H1 (cell line): ENCODE measurements at regions not wholly inside any gene's neighbourhood (a gene's known extent, or its start where the extent isn't known, plus 50 kb on each side); places are given as distances from the start of the nearest gene placed in this dataset.

Source experiments
- CTCF ChIA-PET: fragments of 300-600 bp; sonication (Branson Sonifier 250); formaldehyde crosslinking; loops from one replicate; lab custom pipeline; 2021; ENCODE audit not compliant: partially characterized antibody; lab: Charles Lee
- POLR2A ChIA-PET: fragments of 300-600 bp; sonication (Branson Sonifier 250); formaldehyde crosslinking; loops from one replicate; lab custom pipeline; 2021; ENCODE audit warnings: inconsistent platforms; ENCODE audit not compliant: partially characterized antibody; lab: Charles Lee
- DNase-seq, 2 experiments: peaks; one replicate each; pipeline versions ENCODE4 v3.0.0 to v3.0.0-alpha.2; 2010 to 2022; ENCODE audit warnings: low spot score in 2 of 2, low read depth in 1 of 2, mixed read lengths in 1 of 2
- FAIRE-seq: peaks from 2 replicates; lab custom pipeline; 2011; peaks lifted over from hg19 to GRCh38; lab: Jason Lieb, UNC
- H2AFZ ChIP-seq: 2 replicates; pipeline ENCODE4 v1.8.1; 2012; ENCODE audit warnings: low read length, inconsistent platforms
- H2AK5ac ChIP-seq: 2 replicates; pipeline ENCODE4 v1.6.1; 2013; ENCODE audit warnings: low read depth, low read length
- H2BK120ac ChIP-seq: replicated peaks from 2 replicates; pipeline ENCODE3; 2013; ENCODE audit warnings: low read depth, low read length, inconsistent platforms
- H2BK12ac ChIP-seq: 2 replicates; pipeline ENCODE4 v1.6.1; 2013; ENCODE audit warnings: low read depth, low read length
- H2BK15ac ChIP-seq: 2 replicates; pipeline ENCODE4 v1.6.1; 2013; ENCODE audit warnings: low read length
- H2BK20ac ChIP-seq: 2 replicates; pipeline ENCODE4 v1.6.1; 2013; ENCODE audit warnings: low read length
- H2BK5ac ChIP-seq: 2 replicates; pipeline ENCODE4 v1.6.1; 2013; ENCODE audit warnings: low read depth, low read length
- H3K14ac ChIP-seq: 2 replicates; pipeline ENCODE4 v1.6.1; 2013; ENCODE audit warnings: inconsistent platforms; ENCODE audit not compliant: insufficient read length
- H3K18ac ChIP-seq: 2 replicates; pipeline ENCODE4 v1.6.1; 2013; ENCODE audit warnings: low read length; ENCODE audit errors: extremely low read depth
- H3K23ac ChIP-seq: 2 replicates; pipeline ENCODE4 v1.6.1; 2013; ENCODE audit warnings: inconsistent platforms; ENCODE audit not compliant: insufficient read length
- H3K23me2 ChIP-seq: 2 replicates; pipeline ENCODE4 v1.6.1; 2013; ENCODE audit warnings: low read depth, low read length
- H3K27ac ChIP-seq: 2 replicates; pipeline ENCODE4 v1.6.1; 2011; ENCODE audit warnings: low read depth, low read length, inconsistent platforms
- H3K27me3 ChIP-seq, 4 experiments: replicated peaks in 1 of 4; 1 replicate in 1 of 4; 2 replicates in 3 of 4; pipeline versions ENCODE4 v1.6.1 to v1.8.1; 2011 to 2013; ENCODE audit warnings: low read length in 3 of 4, mild to moderate bottlenecking in 3 of 4, inconsistent platforms in 2 of 4, mixed read lengths in 2 of 4, moderate library complexity in 1 of 4; ENCODE audit not compliant: control insufficient read depth in 3 of 4, insufficient read depth in 3 of 4; ENCODE audit errors: extremely low read depth in 1 of 4
- H3K36me3 ChIP-seq, 4 experiments: 2 replicates each; pipeline versions ENCODE4 v1.6.1 to v1.8.1; 2011 to 2013; ENCODE audit warnings: mild to moderate bottlenecking in 4 of 4, low read length in 3 of 4, moderate library complexity in 2 of 4, control low read depth in 1 of 4, inconsistent platforms in 1 of 4; ENCODE audit not compliant: insufficient read depth in 4 of 4, control insufficient read depth in 2 of 4
- H3K4ac ChIP-seq: replicated peaks from 2 replicates; pipeline ENCODE3; 2013; ENCODE audit warnings: low read length, low read depth, mixed read lengths, inconsistent platforms; ENCODE audit not compliant: insufficient read length
- H3K4me1 ChIP-seq, 4 experiments: replicated peaks in 1 of 4; 1 replicate in 1 of 4; 2 replicates in 3 of 4; pipeline versions ENCODE4 v1.6.1 to v1.8.1; 2011 to 2013; ENCODE audit warnings: low read length in 3 of 4, inconsistent platforms in 2 of 4, mixed read lengths in 1 of 4; ENCODE audit not compliant: insufficient read depth in 4 of 4, control insufficient read depth in 3 of 4
- H3K4me2 ChIP-seq, 2 experiments: 2 replicates each; pipeline versions ENCODE4 v1.6.1 to v1.8.1; 2011 to 2013; ENCODE audit warnings: low read depth in 2 of 2, low read length in 2 of 2, control low read depth in 1 of 2, inconsistent platforms in 1 of 2, mild to moderate bottlenecking in 1 of 2; ENCODE audit not compliant: insufficient read depth in 1 of 2
- H3K4me3 ChIP-seq, 4 experiments: fragments of 200-600, 300-600 bp in 1 of 4; sonication (generic), shearing (Covaris generic), sonication (Bioruptor Twin) in 1 of 4; 2 replicates each; pipeline versions ENCODE4 v1.5.1 to v1.8.1; 2011 to 2016; ENCODE audit warnings: low read length in 4 of 4, low read depth in 3 of 4, control low read depth in 2 of 4, inconsistent platforms in 2 of 4, mild to moderate bottlenecking in 2 of 4, mixed read lengths in 1 of 4, moderate library complexity in 1 of 4; ENCODE audit not compliant: insufficient read depth in 2 of 4; ENCODE audit errors: extremely low read depth in 1 of 4
- H3K56ac ChIP-seq: replicated peaks from 2 replicates; pipeline ENCODE3; 2013; ENCODE audit warnings: low read depth, mild to moderate bottlenecking, mixed read lengths, low read length, inconsistent platforms; ENCODE audit not compliant: insufficient read length
- H3K79me1 ChIP-seq: 2 replicates; pipeline ENCODE4 v1.6.1; 2013; ENCODE audit warnings: low read depth, low read length, control low read depth
- H3K79me2 ChIP-seq, 2 experiments: 2 replicates each; pipeline versions ENCODE4 v1.6.1 to v1.8.1; 2012 to 2013; ENCODE audit warnings: low read length in 2 of 2, mild to moderate bottlenecking in 2 of 2, inconsistent platforms in 1 of 2; ENCODE audit not compliant: insufficient read depth in 2 of 2, control insufficient read depth in 1 of 2
- H3K9ac ChIP-seq, 4 experiments: replicated peaks in 1 of 4; 1 replicate in 1 of 4; 2 replicates in 3 of 4; pipeline versions ENCODE4 v1.6.1 to v1.8.1; 2011 to 2013; ENCODE audit warnings: low read depth in 3 of 4, low read length in 3 of 4, control low read depth in 2 of 4, mild to moderate bottlenecking in 2 of 4, moderate library complexity in 2 of 4, inconsistent platforms in 1 of 4; ENCODE audit errors: extremely low read depth in 1 of 4
- H3K9me3 ChIP-seq, 2 experiments: 2 replicates each; pipeline versions ENCODE4 v1.6.1 to v1.8.1; 2012 to 2013; ENCODE audit warnings: mild to moderate bottlenecking in 2 of 2, moderate library complexity in 2 of 2, control low read depth in 1 of 2, inconsistent platforms in 1 of 2, low read depth in 1 of 2, low read length in 1 of 2, mixed read lengths in 1 of 2; ENCODE audit not compliant: insufficient read depth in 2 of 2
- H4K20me1 ChIP-seq, 2 experiments: replicated peaks in 1 of 2; 2 replicates each; pipeline versions ENCODE3 to v1.8.1; 2011 to 2013; ENCODE audit warnings: inconsistent platforms in 2 of 2, low read length in 2 of 2, mild to moderate bottlenecking in 1 of 2; ENCODE audit not compliant: insufficient read depth in 2 of 2, control insufficient read depth in 1 of 2
- H4K5ac ChIP-seq: 2 replicates; pipeline ENCODE4 v1.6.1; 2013; ENCODE audit warnings: low read length, low read depth, mixed read lengths, inconsistent platforms; ENCODE audit not compliant: insufficient read length
- H4K8ac ChIP-seq: 2 replicates; pipeline ENCODE4 v1.8.0; 2013; ENCODE audit warnings: mild to moderate bottlenecking, moderate library complexity, low read length, inconsistent platforms; ENCODE audit not compliant: insufficient read depth; ENCODE audit errors: extremely low read depth
- H4K91ac ChIP-seq: replicated peaks from 2 replicates; pipeline ENCODE3; 2013; ENCODE audit warnings: low read length, mixed read lengths, inconsistent platforms; ENCODE audit not compliant: insufficient read length
- CREB1 ChIP-seq: IDR thresholded peaks from 2 replicates; pipeline ENCODE4 v1.6.1; 2012; ENCODE audit warnings: inconsistent platforms
- CTBP2 ChIP-seq: IDR thresholded peaks from 2 replicates; pipeline ENCODE4 v1.7.0; 2011; ENCODE audit warnings: borderline replicate concordance, mild to moderate bottlenecking, moderate library complexity, mixed read lengths, low read length; ENCODE audit not compliant: insufficient read depth, insufficient read length
- EGR1 ChIP-seq: IDR thresholded peaks from 2 replicates; pipeline ENCODE4 v1.6.1; 2011; ENCODE audit warnings: low read depth, low read length, borderline replicate concordance
- FOSL1 ChIP-seq: IDR thresholded peaks from 2 replicates; pipeline ENCODE4 v1.6.1; 2011; ENCODE audit warnings: mild to moderate bottlenecking, low read depth, low read length, moderate library complexity; ENCODE audit not compliant: insufficient read depth
- KDM4A ChIP-seq: IDR thresholded peaks from one replicate; pipeline ENCODE4 v1.7.1; 2012; ENCODE audit warnings: low read depth, mild to moderate bottlenecking, moderate library complexity, low read length, inconsistent platforms; ENCODE audit not compliant: severe bottlenecking
- RAD21 ChIP-seq, 2 experiments: IDR thresholded peaks in 1 of 2; conservative IDR thresholded peaks in 1 of 2; 2 replicates each; pipeline ENCODE4 v1.6.1; 2011; ENCODE audit warnings: low read depth in 2 of 2, low read length in 2 of 2, improper control_type of control experiment in 1 of 2, inconsistent platforms in 1 of 2, mild to moderate bottlenecking in 1 of 2, moderate library complexity in 1 of 2
- RFX5 ChIP-seq: IDR thresholded peaks from 2 replicates; pipeline ENCODE4 v1.6.1; 2011; ENCODE audit warnings: low read depth, low read length, improper control_type of control experiment, borderline replicate concordance
- SP1 ChIP-seq: IDR thresholded peaks from 2 replicates; pipeline ENCODE4 v1.6.1; 2011; ENCODE audit warnings: low read depth, low read length
- SP2 ChIP-seq: IDR thresholded peaks from 2 replicates; pipeline ENCODE4 v1.6.1; 2012; ENCODE audit warnings: mild to moderate bottlenecking, low read length, inconsistent platforms
- SP4 ChIP-seq: IDR thresholded peaks from 2 replicates; pipeline ENCODE4 v1.6.1; 2012; ENCODE audit warnings: low read length, inconsistent platforms
- TAF1 ChIP-seq: IDR thresholded peaks from 2 replicates; pipeline ENCODE4 v1.6.1; 2011; ENCODE audit warnings: mild to moderate bottlenecking, low read depth, low read length
- TBP ChIP-seq: IDR thresholded peaks from 2 replicates; pipeline ENCODE4 v1.6.1; 2011; ENCODE audit warnings: low read depth, low read length, improper control_type of control experiment
- ZNF274 ChIP-seq: IDR thresholded peaks from 2 replicates; pipeline ENCODE4 v1.7.0; 2012; ENCODE audit warnings: low read length, borderline replicate concordance; ENCODE audit errors: extremely low read depth
- WGBS, 2 experiments: shearing (Covaris generic) in 1 of 2; methylation state at CpG; one replicate each; pipeline versions ENCODE4 v1.1.6 to v1.1.7; 2013 to 2015; ENCODE audit warnings: low lambda C conversion rate in 2 of 2, mixed read lengths in 2 of 2, inconsistent platforms in 1 of 2, low coverage in 1 of 2, missing lambda C conversion rate in 1 of 2; ENCODE audit not compliant: insufficient replicate concordance in 2 of 2, insufficient coverage in 1 of 2, insufficient read length in 1 of 2; ENCODE audit errors: extremely low coverage in 1 of 2, missing lambda C conversion rate in 1 of 2; 5-methylcytosine and 5-hydroxymethylcytosine counted together
- TF ChIP-seq, protein P1 (sequence below): IDR thresholded peaks from 2 replicates; pipeline ENCODE4 v1.6.1; 2012; ENCODE audit warnings: low read length, inconsistent platforms

DNA sequence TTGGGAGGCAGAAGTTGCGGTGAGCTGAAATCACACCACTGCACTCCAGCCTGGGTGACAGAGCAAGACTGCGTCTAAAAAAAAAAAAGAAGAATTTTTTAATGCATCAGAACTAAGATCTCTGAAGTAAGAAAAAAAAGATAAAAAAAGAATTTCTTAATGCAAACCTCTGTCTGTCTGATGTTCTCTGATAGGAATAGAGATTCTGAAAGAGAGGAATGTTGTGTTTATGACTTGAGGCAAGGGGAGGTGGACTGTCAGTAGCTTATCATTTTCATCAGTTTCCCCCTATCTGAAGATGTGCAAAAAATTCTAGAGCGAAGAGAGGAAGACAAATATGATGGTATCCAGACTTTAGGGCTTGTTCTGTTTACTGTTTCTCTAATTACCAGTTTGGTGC is 121.5 kb downstream of the SEC23IP start:
- Histone ChIP-seq H3K4me3 (no peak overlapping the region), H3K27me3 (no peaks in the 10 kb centered on the region), H3K4me1 (no peaks in the 10 kb centered on the region), H4K5ac (no peak overlapping the region), H3K4ac (no peak overlapping the region), H3K9ac (no peak overlapping the region), H2BK120ac (no peak overlapping the region), H2AFZ (no peak overlapping the region), H4K8ac (no peak overlapping the region), H3K56ac (no peak overlapping the region), H3K79me2 (no peaks in the 10 kb centered on the region), H2AK5ac (no peak overlapping the region), H3K18ac (no peak overlapping the region), H4K20me1 (no peaks in the 10 kb centered on the region), H3K79me1 (no peaks in the 10 kb centered on the region), H3K14ac (no peak overlapping the region), H3K9me3 (no peaks in the 10 kb centered on the region), H2BK5ac (no peak overlapping the region), H2BK15ac (no peak overlapping the region), H3K36me3 (no peaks in the 10 kb centered on the region), H2BK20ac (no peak overlapping the region), H3K23me2 (no peaks in the 10 kb centered on the region), H3K4me2 (no peak overlapping the region), H3K27ac (no peak overlapping the region), H3K23ac (no peak overlapping the region), H2BK12ac (no peak overlapping the region), H4K91ac (no peak overlapping the region)
- 98% methylated on average over 3 of the region's 3 CpGs; no CpG with 5 or more reads in 1 of the 2 experiments for WGBS, 2 experiments
- DNase-seq (no peak), FAIRE-seq (no peak)
- ChIA-PET POLR2A (no interaction called here), CTCF (interaction anchor here (0.8 to 2.1 kb wide), 3 partner anchors 171 to 208 kb away, joined by 3 to 5 read pairs (median 3); no protein-coding TSS in a partner anchor)
- TF ChIP-seq CREB1, result no peak
- TF ChIP-seq CTBP2, result no peak
- TF ChIP-seq RAD21 (IDR thresholded peaks at IDR 0.05 in 1 of 2, conservative IDR thresholded peaks at IDR 0.05 in 1 of 2; ENCODE audit: low read depth in 2 of 2, low read length in 2 of 2), result no peak
- no peak for TF ChIP-seq FOSL1
- no peak for TF ChIP-seq RFX5
- no peak for TF ChIP-seq EGR1
- no peak for TF ChIP-seq SP1
- no peak for TF ChIP-seq TAF1
- no peak for TF ChIP-seq SP2
- TF ChIP-seq ZNF274, result no peak
- TF ChIP-seq, protein P1, sequence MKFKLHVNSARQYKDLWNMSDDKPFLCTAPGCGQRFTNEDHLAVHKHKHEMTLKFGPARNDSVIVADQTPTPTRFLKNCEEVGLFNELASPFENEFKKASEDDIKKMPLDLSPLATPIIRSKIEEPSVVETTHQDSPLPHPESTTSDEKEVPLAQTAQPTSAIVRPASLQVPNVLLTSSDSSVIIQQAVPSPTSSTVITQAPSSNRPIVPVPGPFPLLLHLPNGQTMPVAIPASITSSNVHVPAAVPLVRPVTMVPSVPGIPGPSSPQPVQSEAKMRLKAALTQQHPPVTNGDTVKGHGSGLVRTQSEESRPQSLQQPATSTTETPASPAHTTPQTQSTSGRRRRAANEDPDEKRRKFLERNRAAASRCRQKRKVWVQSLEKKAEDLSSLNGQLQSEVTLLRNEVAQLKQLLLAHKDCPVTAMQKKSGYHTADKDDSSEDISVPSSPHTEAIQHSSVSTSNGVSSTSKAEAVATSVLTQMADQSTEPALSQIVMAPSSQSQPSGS, result no peak
- no peak for TF ChIP-seq TBP
- TF ChIP-seq SP4, result no peak
- TF ChIP-seq KDM4A, result no peak
